ENCODE measurements at regions not wholly inside any gene's neighbourhood (a gene's known extent, or its start where the extent isn't known, plus 50 kb on each side); places are given as distances from the start of the nearest gene placed in this dataset.

DNA sequence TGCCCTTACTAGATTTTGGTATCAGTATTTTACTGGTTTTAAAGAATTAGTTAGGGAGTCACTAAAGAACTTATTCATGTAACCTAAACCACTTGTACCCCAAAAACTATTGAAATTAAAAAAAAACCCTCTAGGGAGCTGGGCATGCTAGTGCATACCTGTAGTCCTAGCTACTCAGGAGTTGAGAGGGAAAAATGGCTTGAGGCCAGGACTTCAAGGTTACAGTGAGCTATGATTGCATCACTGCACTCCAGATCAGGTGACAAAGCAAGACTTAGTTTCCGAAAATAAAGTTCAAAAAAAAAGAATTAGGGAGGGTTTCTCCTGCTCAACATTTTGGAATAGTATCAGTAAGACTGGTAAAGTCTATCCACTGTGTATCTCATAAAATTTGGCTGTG lies 364.4 kb upstream of the LUZP2 start:
- H3K4me1 ChIP-seq (ENCODE audit: control insufficient read depth, low read length) = no peaks in the 10 kb centered on the region

DNA sequence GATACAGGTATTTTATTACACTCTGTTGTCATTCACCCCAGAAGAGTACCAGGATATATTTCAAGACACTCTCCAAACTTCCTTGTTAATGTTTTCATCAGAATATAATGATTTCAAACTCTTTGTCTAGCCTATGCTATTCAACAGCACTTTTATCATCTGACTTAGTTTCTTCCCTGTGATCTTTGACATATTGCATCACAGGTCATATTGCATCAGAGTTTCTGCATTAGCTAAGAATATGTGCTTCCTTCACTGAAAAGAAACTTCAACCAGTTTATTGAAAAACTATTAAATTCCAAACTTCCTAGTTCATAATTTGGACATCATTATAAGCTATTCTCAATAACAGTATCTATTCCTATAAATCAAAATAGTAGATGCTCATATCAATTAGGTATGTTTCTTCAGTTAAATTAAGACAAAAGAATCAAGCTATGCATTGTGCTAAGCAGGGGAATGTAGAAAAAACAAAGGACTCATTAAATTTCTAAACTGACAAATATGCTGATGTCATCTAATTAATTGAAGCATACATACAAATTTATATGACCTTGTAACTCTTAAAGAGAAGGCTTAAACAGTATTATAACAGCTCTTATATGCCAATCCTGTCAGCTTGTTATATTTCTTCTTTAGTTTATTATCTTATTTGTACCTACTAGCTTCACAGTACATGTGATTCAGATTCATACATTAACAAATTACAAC lies 361.8 kb upstream of the LUZP2 start:
- H3K27ac ChIP-seq (ENCODE audit: low read depth, low read length) = no peak overlapping the region
- no peaks in the 10 kb centered on the region for H3K27me3 ChIP-seq (ENCODE audit: control insufficient read depth, low read length)
- no peaks in the 10 kb centered on the region; the same call in 1 of the 2 replicates for H3K9me3 ChIP-seq (ENCODE audit: control insufficient read depth, insufficient read depth, low read length)
- no peak overlapping the region for H3K4me3 ChIP-seq (ENCODE audit: low read length)
- H3K79me2 ChIP-seq (ENCODE audit: control insufficient read depth, low read length) = no peaks in the 10 kb centered on the region
- H3F3A ChIP-seq (ENCODE audit: control insufficient read depth, insufficient read depth) = no peaks in the 10 kb centered on the region
- no peak overlapping the region for H3K4me2 ChIP-seq (ENCODE audit: low read length)
- TF ChIP-seq EZH2phosphoT487 (IDR thresholded peaks at IDR 0.05; ENCODE audit: borderline replicate concordance, low read length) (no peak), CTCF (IDR thresholded peaks at IDR 0.05; ENCODE audit: low read depth, low read length, poor library complexity, severe bottlenecking) (no peak)
- no peaks in the 10 kb centered on the region for H4K20me1 ChIP-seq (ENCODE audit: control insufficient read depth, insufficient read depth, low read depth, low read length)
- no peaks in the 10 kb centered on the region for H3K36me3 ChIP-seq (ENCODE audit: control insufficient read depth, low read length)
- H3K9me2 ChIP-seq (replicated peaks; ENCODE audit: control insufficient read depth, low read length) = no peaks in the 10 kb centered on the region
- no peaks in the 10 kb centered on the region for H3K4me1 ChIP-seq (ENCODE audit: control insufficient read depth, low read length)

More for the DNA sequence above, 364.4 kb upstream of the LUZP2 start:
- Histone ChIP-seq H3F3A (ENCODE audit: control insufficient read depth, insufficient read depth) (no peaks in the 10 kb centered on the region), H3K4me2 (ENCODE audit: low read length) (no peak overlapping the region), H3K79me2 (ENCODE audit: control insufficient read depth, low read length) (no peaks in the 10 kb centered on the region), H3K9me2 (replicated peaks; ENCODE audit: control insufficient read depth, low read length) (no peaks in the 10 kb centered on the region), H3K36me3 (ENCODE audit: control insufficient read depth, low read length) (no peaks in the 10 kb centered on the region), H3K4me3 (ENCODE audit: low read length) (no peak overlapping the region), H3K27ac (ENCODE audit: low read depth, low read length) (no peak overlapping the region), H3K27me3 (ENCODE audit: control insufficient read depth, low read length) (no peaks in the 10 kb centered on the region), H3K9me3 (ENCODE audit: control insufficient read depth, insufficient read depth, low read length) (no peaks in the 10 kb centered on the region; the same call in 1 of the 2 replicates), H4K20me1 (ENCODE audit: control insufficient read depth, insufficient read depth, low read depth, low read length) (no peaks in the 10 kb centered on the region)
- no peak for TF ChIP-seq CTCF (IDR thresholded peaks at IDR 0.05; ENCODE audit: low read depth, low read length, poor library complexity, severe bottlenecking)

- TF ChIP-seq CTCF (IDR thresholded peaks at IDR 0.05; ENCODE audit: low read depth, low read length, poor library complexity, severe bottlenecking) (no peak), EZH2phosphoT487 (IDR thresholded peaks at IDR 0.05; ENCODE audit: borderline replicate concordance, low read length) (no peak)
- H3K4me1 ChIP-seq (ENCODE audit: control insufficient read depth, low read length) = peaks cover 12% of the 10 kb centered on the region
- H3K27ac ChIP-seq (ENCODE audit: low read depth, low read length) = no peak overlapping the region
- no peaks in the 10 kb centered on the region for H3K36me3 ChIP-seq (ENCODE audit: control insufficient read depth, low read length)
- no peaks in the 10 kb centered on the region for H3F3A ChIP-seq (ENCODE audit: control insufficient read depth, insufficient read depth)
- H3K4me2 ChIP-seq (ENCODE audit: low read length) = 0 out of 2 replicates have a peak overlapping the region, but pooled peaks have one; percentile 8
- no peaks in the 10 kb centered on the region for H3K27me3 ChIP-seq (ENCODE audit: control insufficient read depth, low read length)
- H3K9me2 ChIP-seq (replicated peaks; ENCODE audit: control insufficient read depth, low read length) = no peaks in the 10 kb centered on the region
- H3K9me3 ChIP-seq (ENCODE audit: control insufficient read depth, insufficient read depth, low read length) = no peaks in the 10 kb centered on the region
- no peaks in the 10 kb centered on the region for H3K79me2 ChIP-seq (ENCODE audit: control insufficient read depth, low read length)
- H3K4me3 ChIP-seq (ENCODE audit: low read length) = no peak overlapping the region
- H4K20me1 ChIP-seq (ENCODE audit: control insufficient read depth, insufficient read depth, low read depth, low read length) = no peaks in the 10 kb centered on the region
Measured at GRCh38 chr11:24142062-24142461, 354.8 kb upstream of the LUZP2 start.

Data from DOHH2 (cell line).